ENCODE measurements at regions not wholly inside any gene's neighbourhood (a gene's known extent, or its start where the extent isn't known, plus 50 kb on each side); places are given as distances from the start of the nearest gene placed in this dataset.

DNA sequence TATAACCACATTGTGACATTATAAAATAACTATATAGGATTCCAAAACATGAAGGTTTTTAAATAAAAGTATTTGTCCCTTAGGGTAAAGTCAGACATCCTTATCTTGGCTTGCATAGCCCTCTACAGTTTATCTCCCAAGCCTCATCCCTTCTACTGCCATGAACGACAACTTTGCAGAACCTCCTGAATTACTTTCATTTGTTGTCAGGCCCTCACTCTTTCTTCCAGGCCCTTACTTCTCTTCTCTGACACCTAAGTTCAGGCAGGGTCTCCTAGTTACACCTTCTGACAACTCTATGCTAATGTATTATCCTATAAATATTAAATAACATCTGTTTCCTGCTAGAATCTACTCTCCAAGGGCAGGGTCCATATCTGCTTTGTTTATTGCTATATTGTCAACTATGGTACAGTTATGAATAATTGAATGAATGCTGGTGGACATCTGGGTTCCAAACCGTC is 115.7 kb upstream of the MDM1 start:
- ATAC-seq = no peak

DNA sequence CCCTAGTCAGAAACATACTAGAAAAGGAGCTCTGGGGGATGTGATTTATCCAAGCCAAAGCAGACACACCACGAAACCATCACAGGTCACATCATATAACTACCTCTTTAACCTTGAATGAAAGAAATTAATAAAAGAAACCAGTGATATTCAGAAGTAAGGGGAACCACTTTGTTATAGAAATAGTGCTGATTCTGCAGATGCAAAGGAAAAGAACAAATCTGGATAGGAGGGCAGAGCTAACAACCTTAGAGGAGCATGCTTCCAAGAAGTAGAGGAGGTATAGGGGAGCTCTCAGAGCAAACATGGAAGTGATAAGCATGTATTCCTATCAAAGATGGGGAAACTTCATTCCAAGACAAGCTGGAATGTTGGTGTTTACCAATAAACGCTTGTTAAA is 117.0 kb upstream of the MDM1 start:
- ATAC-seq = no peak
- TF ChIP-seq CSDC2 (CRISPR knock-in tag; IDR thresholded peaks at IDR 0.05) = no peak

More for the DNA sequence above, 115.7 kb upstream of the MDM1 start:
- TF ChIP-seq GLIS3 (CRISPR knock-in tag; IDR thresholded peaks at IDR 0.05) (no peak), ZNF70 (CRISPR knock-in tag; IDR thresholded peaks at IDR 0.05) (no peak), RARB (CRISPR knock-in tag; IDR thresholded peaks at IDR 0.05) (no peak), OSR1 (CRISPR knock-in tag; IDR thresholded peaks at IDR 0.05) (no peak), PPARA (CRISPR knock-in tag; IDR thresholded peaks at IDR 0.05; ENCODE audit: borderline replicate concordance) (no peak)

DNA sequence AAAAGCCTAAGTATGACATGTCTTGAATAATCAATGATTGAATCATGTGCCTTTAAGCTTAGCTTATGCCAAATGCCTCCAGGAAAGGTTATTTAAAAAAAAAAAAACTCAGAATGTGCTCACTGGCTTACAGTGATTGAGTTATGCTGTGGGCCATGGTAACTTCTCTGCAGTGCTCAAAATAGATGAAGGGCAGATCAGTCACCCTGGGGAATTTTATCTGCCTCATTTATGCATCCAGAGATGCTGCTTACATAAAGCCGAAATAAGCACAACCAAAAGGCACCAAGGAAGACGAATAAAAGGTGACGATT is 118.7 kb upstream of the MDM1 start:
- peak; percentile 33 for ATAC-seq
- TF ChIP-seq ZFP3 (CRISPR knock-in tag; IDR thresholded peaks at IDR 0.05) = no peak

DNA sequence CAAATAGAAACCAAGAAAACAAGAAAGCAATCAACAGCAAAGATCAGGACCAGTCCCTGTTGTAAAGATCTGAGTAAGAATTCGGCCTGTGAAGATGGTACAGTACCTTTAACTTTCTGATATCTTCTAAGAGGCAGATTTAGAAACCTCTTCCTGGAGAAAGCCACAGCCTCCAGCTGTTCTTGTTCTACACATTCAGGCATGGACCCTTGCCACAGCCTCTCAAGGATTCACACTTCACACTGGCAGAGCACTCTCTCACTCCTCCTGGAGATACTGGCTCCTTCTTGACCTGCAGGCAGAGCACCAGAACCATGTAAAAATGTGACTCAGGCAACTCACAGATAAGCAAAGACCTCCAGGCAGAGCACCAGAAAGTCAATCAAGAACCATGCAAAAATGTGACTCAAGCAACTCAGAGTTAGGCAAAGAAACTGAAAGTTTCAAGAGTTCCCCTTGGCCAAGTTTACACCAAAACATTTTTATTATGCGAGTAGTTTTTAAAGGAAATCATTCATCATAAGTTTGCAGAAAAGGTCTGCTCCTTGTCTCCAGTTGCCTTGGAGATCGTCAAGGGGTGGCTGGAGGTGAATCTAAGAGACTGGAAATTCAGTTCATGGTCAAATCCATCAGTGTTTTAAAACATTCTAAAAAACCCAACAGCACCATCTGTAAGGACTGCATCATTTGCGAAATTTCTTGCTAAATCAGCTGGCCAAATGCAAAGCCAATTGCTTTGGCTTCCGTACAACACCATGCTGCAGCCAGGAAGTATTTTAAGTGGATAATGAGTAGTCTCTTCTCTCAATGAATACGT is 119.3 kb upstream of the MDM1 start:
- ATAC-seq = peak; percentile 82
- TF ChIP-seq BACH2 (CRISPR knock-in tag; IDR thresholded peaks at IDR 0.05; ENCODE audit: borderline replicate concordance) (no peak), ESRRG (CRISPR knock-in tag; IDR thresholded peaks at IDR 0.05) (no peak), ZNF70 (CRISPR knock-in tag; IDR thresholded peaks at IDR 0.05) (no peak), RARB (CRISPR knock-in tag; IDR thresholded peaks at IDR 0.05) (no peak), ISL1 (CRISPR knock-in tag; IDR thresholded peaks at IDR 0.05) (no peak), SNAI2 (CRISPR knock-in tag; IDR thresholded peaks at IDR 0.05) (no peak), PPARA (CRISPR knock-in tag; IDR thresholded peaks at IDR 0.05; ENCODE audit: borderline replicate concordance) (no peak), ARNTL (CRISPR knock-in tag; IDR thresholded peaks at IDR 0.05; ENCODE audit: borderline replicate concordance, low read depth) (no peak), TCF4 (CRISPR knock-in tag; IDR thresholded peaks at IDR 0.05; ENCODE audit: borderline replicate concordance) (no peak), GLIS3 (CRISPR knock-in tag; IDR thresholded peaks at IDR 0.05) (no peak), ZNF8 (CRISPR knock-in tag; IDR thresholded peaks at IDR 0.05) (no peak), CSDC2 (CRISPR knock-in tag; IDR thresholded peaks at IDR 0.05) (no peak), TOX (CRISPR knock-in tag; IDR thresholded peaks at IDR 0.05; ENCODE audit: borderline replicate concordance) (no peak), ZFP30 (CRISPR knock-in tag; IDR thresholded peaks at IDR 0.05) (no peak), ZFP3 (CRISPR knock-in tag; IDR thresholded peaks at IDR 0.05) (no peak), ZC3H10 (CRISPR knock-in tag; IDR thresholded peaks at IDR 0.05) (no peak)
- TF ChIP-seq, protein P1, sequence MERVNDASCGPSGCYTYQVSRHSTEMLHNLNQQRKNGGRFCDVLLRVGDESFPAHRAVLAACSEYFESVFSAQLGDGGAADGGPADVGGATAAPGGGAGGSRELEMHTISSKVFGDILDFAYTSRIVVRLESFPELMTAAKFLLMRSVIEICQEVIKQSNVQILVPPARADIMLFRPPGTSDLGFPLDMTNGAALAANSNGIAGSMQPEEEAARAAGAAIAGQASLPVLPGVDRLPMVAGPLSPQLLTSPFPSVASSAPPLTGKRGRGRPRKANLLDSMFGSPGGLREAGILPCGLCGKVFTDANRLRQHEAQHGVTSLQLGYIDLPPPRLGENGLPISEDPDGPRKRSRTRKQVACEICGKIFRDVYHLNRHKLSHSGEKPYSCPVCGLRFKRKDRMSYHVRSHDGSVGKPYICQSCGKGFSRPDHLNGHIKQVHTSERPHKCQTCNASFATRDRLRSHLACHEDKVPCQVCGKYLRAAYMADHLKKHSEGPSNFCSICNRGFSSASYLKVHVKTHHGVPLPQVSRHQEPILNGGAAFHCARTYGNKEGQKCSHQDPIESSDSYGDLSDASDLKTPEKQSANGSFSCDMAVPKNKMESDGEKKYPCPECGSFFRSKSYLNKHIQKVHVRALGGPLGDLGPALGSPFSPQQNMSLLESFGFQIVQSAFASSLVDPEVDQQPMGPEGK (CRISPR knock-in tag; IDR thresholded peaks at IDR 0.05; ENCODE audit: borderline replicate concordance) = no peak
- TF ChIP-seq, protein P2, sequence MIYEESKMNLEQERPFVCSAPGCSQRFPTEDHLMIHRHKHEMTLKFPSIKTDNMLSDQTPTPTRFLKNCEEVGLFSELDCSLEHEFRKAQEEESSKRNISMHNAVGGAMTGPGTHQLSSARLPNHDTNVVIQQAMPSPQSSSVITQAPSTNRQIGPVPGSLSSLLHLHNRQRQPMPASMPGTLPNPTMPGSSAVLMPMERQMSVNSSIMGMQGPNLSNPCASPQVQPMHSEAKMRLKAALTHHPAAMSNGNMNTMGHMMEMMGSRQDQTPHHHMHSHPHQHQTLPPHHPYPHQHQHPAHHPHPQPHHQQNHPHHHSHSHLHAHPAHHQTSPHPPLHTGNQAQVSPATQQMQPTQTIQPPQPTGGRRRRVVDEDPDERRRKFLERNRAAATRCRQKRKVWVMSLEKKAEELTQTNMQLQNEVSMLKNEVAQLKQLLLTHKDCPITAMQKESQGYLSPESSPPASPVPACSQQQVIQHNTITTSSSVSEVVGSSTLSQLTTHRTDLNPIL (CRISPR knock-in tag; IDR thresholded peaks at IDR 0.05; ENCODE audit: low read depth) = no peak
- TF ChIP-seq, protein P3, sequence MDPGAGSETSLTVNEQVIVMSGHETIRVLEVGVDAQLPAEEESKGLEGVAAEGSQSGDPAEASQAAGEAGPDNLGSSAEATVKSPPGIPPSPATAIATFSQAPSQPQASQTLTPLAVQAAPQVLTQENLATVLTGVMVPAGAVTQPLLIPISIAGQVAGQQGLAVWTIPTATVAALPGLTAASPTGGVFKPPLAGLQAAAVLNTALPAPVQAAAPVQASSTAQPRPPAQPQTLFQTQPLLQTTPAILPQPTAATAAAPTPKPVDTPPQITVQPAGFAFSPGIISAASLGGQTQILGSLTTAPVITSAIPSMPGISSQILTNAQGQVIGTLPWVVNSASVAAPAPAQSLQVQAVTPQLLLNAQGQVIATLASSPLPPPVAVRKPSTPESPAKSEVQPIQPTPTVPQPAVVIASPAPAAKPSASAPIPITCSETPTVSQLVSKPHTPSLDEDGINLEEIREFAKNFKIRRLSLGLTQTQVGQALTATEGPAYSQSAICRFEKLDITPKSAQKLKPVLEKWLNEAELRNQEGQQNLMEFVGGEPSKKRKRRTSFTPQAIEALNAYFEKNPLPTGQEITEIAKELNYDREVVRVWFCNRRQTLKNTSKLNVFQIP (CRISPR knock-in tag; IDR thresholded peaks at IDR 0.05; ENCODE audit: borderline replicate concordance, low read depth) = no peak
- TF ChIP-seq, protein P4, sequence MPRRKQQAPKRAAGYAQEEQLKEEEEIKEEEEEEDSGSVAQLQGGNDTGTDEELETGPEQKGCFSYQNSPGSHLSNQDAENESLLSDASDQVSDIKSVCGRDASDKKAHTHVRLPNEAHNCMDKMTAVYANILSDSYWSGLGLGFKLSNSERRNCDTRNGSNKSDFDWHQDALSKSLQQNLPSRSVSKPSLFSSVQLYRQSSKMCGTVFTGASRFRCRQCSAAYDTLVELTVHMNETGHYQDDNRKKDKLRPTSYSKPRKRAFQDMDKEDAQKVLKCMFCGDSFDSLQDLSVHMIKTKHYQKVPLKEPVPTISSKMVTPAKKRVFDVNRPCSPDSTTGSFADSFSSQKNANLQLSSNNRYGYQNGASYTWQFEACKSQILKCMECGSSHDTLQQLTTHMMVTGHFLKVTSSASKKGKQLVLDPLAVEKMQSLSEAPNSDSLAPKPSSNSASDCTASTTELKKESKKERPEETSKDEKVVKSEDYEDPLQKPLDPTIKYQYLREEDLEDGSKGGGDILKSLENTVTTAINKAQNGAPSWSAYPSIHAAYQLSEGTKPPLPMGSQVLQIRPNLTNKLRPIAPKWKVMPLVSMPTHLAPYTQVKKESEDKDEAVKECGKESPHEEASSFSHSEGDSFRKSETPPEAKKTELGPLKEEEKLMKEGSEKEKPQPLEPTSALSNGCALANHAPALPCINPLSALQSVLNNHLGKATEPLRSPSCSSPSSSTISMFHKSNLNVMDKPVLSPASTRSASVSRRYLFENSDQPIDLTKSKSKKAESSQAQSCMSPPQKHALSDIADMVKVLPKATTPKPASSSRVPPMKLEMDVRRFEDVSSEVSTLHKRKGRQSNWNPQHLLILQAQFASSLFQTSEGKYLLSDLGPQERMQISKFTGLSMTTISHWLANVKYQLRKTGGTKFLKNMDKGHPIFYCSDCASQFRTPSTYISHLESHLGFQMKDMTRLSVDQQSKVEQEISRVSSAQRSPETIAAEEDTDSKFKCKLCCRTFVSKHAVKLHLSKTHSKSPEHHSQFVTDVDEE (CRISPR knock-in tag; IDR thresholded peaks at IDR 0.05) = no peak
